MM.1S (cell line): ENCODE measurements at regions not wholly inside any gene's neighbourhood (a gene's known extent, or its start where the extent isn't known, plus 50 kb on each side); places are given as distances from the start of the nearest gene placed in this dataset.
"Not testable (repeated sequence)": the region's sequence is repeated elsewhere in the genome, so short reads cannot be mapped to it uniquely, and the experiment has no call there.

Experiments
- DNase-seq: peaks from one replicate; pipeline ENCODE4 v3.0.0-alpha.2; 2015
- H2AFZ ChIP-seq: fragments of 300-600 bp; sonication (generic); 2 replicates; pipeline ENCODE4 v1.6.0; 2016; ENCODE audit warnings: antibody characterized with exemption, low read length
- H3F3A ChIP-seq: fragments of 300-600 bp; sonication (generic); 2 replicates; pipeline ENCODE4 v1.6.1; 2016; ENCODE audit warnings: mild to moderate bottlenecking, antibody characterized with exemption, low read length, moderate library complexity, mixed read lengths; ENCODE audit not compliant: insufficient read depth
- H3K27ac ChIP-seq: fragments of 300-600 bp; sonication (generic); 2 replicates; pipeline ENCODE4 v1.5.1; 2016; ENCODE audit warnings: mild to moderate bottlenecking, low read length
- H3K27me3 ChIP-seq: fragments of 300-600 bp; sonication (generic); replicated peaks from 2 replicates; pipeline ENCODE4 v1.6.0; 2016; ENCODE audit warnings: low read length; ENCODE audit not compliant: insufficient read depth
- H3K36me3 ChIP-seq: fragments of 300-600 bp; sonication (generic); replicated peaks from 2 replicates; pipeline ENCODE4 v1.6.1; 2016; ENCODE audit warnings: mild to moderate bottlenecking, low read length, mixed read lengths; ENCODE audit not compliant: insufficient read depth
- H3K4me1 ChIP-seq: fragments of 300-600 bp; sonication (generic); 2 replicates; pipeline ENCODE4 v1.6.1; 2016; ENCODE audit warnings: low read length, mixed read lengths
- H3K4me2 ChIP-seq: fragments of 300-600 bp; sonication (generic); 2 replicates; pipeline ENCODE4 v1.6.0; 2016; ENCODE audit warnings: low read depth, low read length
- H3K4me3 ChIP-seq: fragments of 300-600 bp; sonication (generic); 2 replicates; pipeline ENCODE4 v1.5.1; 2016; ENCODE audit warnings: low read length, mixed read lengths
- H3K79me2 ChIP-seq: fragments of 300-600 bp; sonication (generic); 2 replicates; pipeline ENCODE4 v1.6.1; 2016; ENCODE audit warnings: mixed run types, low read length, mixed read lengths
- H3K9ac ChIP-seq: fragments of 300-600 bp; sonication (generic); 2 replicates; pipeline ENCODE4 v1.6.1; 2016; ENCODE audit warnings: low read length, mixed read lengths
- H3K9me2 ChIP-seq: fragments of 300-600 bp; sonication (generic); replicated peaks from 2 replicates; pipeline ENCODE4 v1.6.1; 2016; ENCODE audit warnings: mild to moderate bottlenecking, low read length, mixed read lengths; ENCODE audit not compliant: insufficient read depth
- H3K9me3 ChIP-seq: fragments of 300-600 bp; sonication (generic); replicated peaks from 2 replicates; pipeline ENCODE4 v1.6.1; 2016; ENCODE audit warnings: mild to moderate bottlenecking, low read length, mixed read lengths; ENCODE audit not compliant: insufficient read depth
- H4K20me1 ChIP-seq: fragments of 300-600 bp; sonication (generic); 2 replicates; pipeline ENCODE4 v1.6.1; 2016; ENCODE audit warnings: mild to moderate bottlenecking, low read length, moderate library complexity, mixed read lengths; ENCODE audit not compliant: insufficient read depth
- EZH2 ChIP-seq: fragments of 300-600 bp; sonication (generic); optimal IDR thresholded peaks from 2 replicates; pipeline ENCODE3; 2017; ENCODE audit warnings: low read depth, mild to moderate bottlenecking, antibody characterized with exemption, low read length, mixed read lengths
- EZH2phosphoT487 ChIP-seq: fragments of 300-600 bp; sonication (generic); IDR thresholded peaks from 2 replicates; pipeline ENCODE4 v1.6.1; 2018; ENCODE audit warnings: antibody characterized with exemption, low read length
- TF ChIP-seq, protein P1 (sequence below): fragments of 300-600 bp; sonication (generic); IDR thresholded peaks from 2 replicates; pipeline ENCODE4 v1.5.1; 2016; ENCODE audit warnings: antibody characterized with exemption, low read length, mixed read lengths

DNA sequence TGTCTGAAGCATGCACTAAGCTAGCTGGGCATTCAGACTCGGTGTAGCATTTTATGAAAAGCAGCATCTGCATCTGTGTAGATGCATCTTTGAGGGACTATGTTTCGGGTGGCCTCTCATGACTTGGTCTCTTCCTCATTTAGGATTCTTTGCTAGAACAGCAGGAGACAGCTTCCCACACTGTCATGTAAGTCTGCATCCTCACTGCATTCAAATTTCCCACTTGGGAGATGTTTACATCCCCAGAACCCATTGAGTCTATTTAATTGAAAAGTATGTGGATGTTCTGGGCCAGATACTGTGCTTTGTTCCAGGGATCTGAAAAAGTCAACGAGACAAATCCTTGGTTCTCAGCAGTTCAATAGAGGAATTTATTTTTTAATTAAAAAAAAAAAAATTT lies 198.6 kb upstream of the EEF2KMT start:
- Histone ChIP-seq H3K27ac (no peak overlapping the region), H3K79me2 (no peaks in the 10 kb centered on the region)
- no peak for TF ChIP-seq EZH2
- TF ChIP-seq, protein P1, sequence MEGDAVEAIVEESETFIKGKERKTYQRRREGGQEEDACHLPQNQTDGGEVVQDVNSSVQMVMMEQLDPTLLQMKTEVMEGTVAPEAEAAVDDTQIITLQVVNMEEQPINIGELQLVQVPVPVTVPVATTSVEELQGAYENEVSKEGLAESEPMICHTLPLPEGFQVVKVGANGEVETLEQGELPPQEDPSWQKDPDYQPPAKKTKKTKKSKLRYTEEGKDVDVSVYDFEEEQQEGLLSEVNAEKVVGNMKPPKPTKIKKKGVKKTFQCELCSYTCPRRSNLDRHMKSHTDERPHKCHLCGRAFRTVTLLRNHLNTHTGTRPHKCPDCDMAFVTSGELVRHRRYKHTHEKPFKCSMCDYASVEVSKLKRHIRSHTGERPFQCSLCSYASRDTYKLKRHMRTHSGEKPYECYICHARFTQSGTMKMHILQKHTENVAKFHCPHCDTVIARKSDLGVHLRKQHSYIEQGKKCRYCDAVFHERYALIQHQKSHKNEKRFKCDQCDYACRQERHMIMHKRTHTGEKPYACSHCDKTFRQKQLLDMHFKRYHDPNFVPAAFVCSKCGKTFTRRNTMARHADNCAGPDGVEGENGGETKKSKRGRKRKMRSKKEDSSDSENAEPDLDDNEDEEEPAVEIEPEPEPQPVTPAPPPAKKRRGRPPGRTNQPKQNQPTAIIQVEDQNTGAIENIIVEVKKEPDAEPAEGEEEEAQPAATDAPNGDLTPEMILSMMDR: no peak
- TF ChIP-seq EZH2phosphoT487: no peak

DNA sequence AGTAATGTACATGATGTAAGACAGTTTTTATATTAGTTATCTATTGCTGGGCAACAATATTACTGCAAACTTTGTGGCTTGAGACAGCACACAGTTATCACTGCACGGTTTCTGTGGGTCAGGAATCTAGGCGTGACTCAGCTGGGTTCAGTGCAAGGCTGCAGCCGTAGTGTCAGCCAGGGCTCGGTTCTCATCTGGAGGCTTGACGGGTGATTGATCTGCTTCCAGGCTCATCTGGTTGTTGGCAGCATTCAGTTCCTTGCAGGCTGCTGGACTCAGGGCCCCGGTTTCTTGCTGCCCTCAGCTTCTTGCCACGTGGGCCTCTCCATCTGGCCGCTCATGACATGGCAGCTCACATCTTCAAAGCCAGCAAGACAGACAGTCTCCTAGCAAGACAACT lies 197.7 kb upstream of the EEF2KMT start:
- H3K4me3 ChIP-seq, H3K27me3 ChIP-seq, H3K27ac ChIP-seq: not testable (repeated sequence)

More for the DNA sequence above, 198.6 kb upstream of the EEF2KMT start:
- no peak overlapping the region for H2AFZ ChIP-seq
- no peaks in the 10 kb centered on the region for H3K9me3 ChIP-seq
- H3K4me2 ChIP-seq: no peak overlapping the region
- H3K4me1 ChIP-seq: no peaks in the 10 kb centered on the region
- no peak overlapping the region for H3K4me3 ChIP-seq
- no peaks in the 10 kb centered on the region for H4K20me1 ChIP-seq
- no peak for DNase-seq
- H3K9me2 ChIP-seq: no peaks in the 10 kb centered on the region
- no peaks in the 10 kb centered on the region for H3F3A ChIP-seq
- H3K27me3 ChIP-seq: no peaks in the 10 kb centered on the region
- H3K9ac ChIP-seq: no peak overlapping the region
- no peaks in the 10 kb centered on the region for H3K36me3 ChIP-seq

DNA sequence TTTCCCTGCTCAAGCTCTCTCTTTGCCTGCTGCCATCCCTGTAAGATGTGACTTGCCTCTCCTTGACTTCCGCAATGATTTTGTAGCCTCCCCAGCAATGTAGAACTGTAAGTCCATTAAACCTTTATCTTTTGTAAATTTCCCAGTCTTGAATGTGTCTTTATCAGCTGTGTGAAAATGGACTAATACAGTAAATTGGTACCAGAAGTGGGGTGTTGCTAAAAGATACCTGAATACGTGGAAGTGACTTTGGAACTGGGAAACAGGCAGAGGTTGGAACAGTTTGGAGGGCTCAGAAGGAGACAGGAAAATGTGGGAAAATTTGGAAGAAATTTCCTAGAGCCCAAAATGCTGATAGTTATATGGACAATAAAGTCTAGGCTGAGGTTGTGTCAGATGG lies 184.6 kb upstream of the EEF2KMT start:
- H3F3A ChIP-seq, H2AFZ ChIP-seq, H3K4me1 ChIP-seq, DNase-seq, H3K27me3 ChIP-seq, H3K9me3 ChIP-seq, H4K20me1 ChIP-seq, H3K79me2 ChIP-seq, H3K9me2 ChIP-seq, H3K4me2 ChIP-seq, H3K36me3 ChIP-seq, H3K9ac ChIP-seq, H3K4me3 ChIP-seq, H3K27ac ChIP-seq: not testable (repeated sequence)

More for the DNA sequence above, 197.7 kb upstream of the EEF2KMT start:
- H3K79me2 ChIP-seq, H3K4me2 ChIP-seq, H3K9me3 ChIP-seq, H3K9ac ChIP-seq, H4K20me1 ChIP-seq, H3K9me2 ChIP-seq, H3K36me3 ChIP-seq, H3K4me1 ChIP-seq, H2AFZ ChIP-seq, DNase-seq, H3F3A ChIP-seq: not testable (repeated sequence)

DNA sequence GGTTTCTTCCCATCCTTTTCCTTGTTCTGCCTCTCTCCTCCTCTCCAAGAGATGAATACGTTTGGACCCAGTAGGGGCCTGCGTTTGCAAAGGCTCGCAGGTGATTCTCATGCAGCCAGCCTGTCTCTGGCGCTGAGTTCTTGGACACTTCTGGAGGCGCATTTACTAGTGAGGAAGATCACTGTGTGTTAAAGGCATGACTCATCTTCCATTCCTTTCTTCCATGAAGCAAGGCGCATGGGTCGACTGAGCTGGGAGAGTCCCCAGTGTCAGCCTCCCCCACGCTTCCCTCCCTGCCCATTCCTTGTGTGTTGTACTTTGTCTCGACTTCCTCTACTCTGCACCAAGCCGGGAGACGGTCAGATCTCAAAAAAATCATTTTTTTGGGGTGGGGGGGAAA lies 159.9 kb upstream of the EEF2KMT start:
- no peak overlapping the region for H3K9ac ChIP-seq
- no peak for TF ChIP-seq EZH2phosphoT487
- no peak for TF ChIP-seq EZH2
- TF ChIP-seq, protein P1: no peak
- no peaks in the 10 kb centered on the region for H3K27me3 ChIP-seq
- H3K4me3 ChIP-seq: no peak overlapping the region
- H2AFZ ChIP-seq: no peak overlapping the region
- no peak for DNase-seq
- no peaks in the 10 kb centered on the region for H3F3A ChIP-seq
- H3K36me3 ChIP-seq: no peaks in the 10 kb centered on the region
- no peak overlapping the region for H3K27ac ChIP-seq
- H3K4me1 ChIP-seq: no peaks in the 10 kb centered on the region
- H3K9me2 ChIP-seq: no peaks in the 10 kb centered on the region
- H3K4me2 ChIP-seq: no peak overlapping the region
- H3K9me3 ChIP-seq: no peaks in the 10 kb centered on the region
- no peaks in the 10 kb centered on the region for H3K79me2 ChIP-seq
- H4K20me1 ChIP-seq: no peaks in the 10 kb centered on the region
